A549 (cell line): ENCODE measurements at regions not wholly inside any gene's neighbourhood (a gene's known extent, or its start where the extent isn't known, plus 50 kb on each side); places are given as distances from the start of the nearest gene placed in this dataset.

Source experiments
- ATAC-seq, 2 experiments: fragments of 200-7000 bp in 1 of 2; fragments of >200 bp in 1 of 2; cut with Nextera tagmentation in 1 of 2; cut with Tn5 transposase in 1 of 2; 3 replicates each; pipeline versions ENCODE4 v1.8.0 to v1.9.1; 2018 to 2020; ENCODE audit warnings: mild to moderate bottlenecking in 1 of 2, moderate library complexity in 1 of 2
- CTCF ChIA-PET: fragments of 300-600 bp; sonication (Branson Sonifier 250); formaldehyde crosslinking; extraction: SDS; loops from one replicate; lab custom pipeline; 2021; ENCODE audit warnings: antibody characterized with exemption, inconsistent platforms; lab: Yijun Ruan, JAX
- POLR2A ChIA-PET: fragments of 350-600 bp; formaldehyde crosslinking; extraction: SDS; loops from one replicate; lab custom pipeline; 2021; ENCODE audit warnings: antibody characterized with exemption, inconsistent platforms; lab: Yijun Ruan, JAX
- DNase-seq, 2 experiments: peaks; one replicate each; pipeline versions ENCODE4 v3.0.0 to v3.0.0-alpha.2; 2011 to 2016; ENCODE audit warnings: low read depth in 1 of 2, low spot score in 1 of 2
- FAIRE-seq: peaks from 2 replicates; lab custom pipeline; 2011; peaks lifted over from hg19 to GRCh38; lab: Jason Lieb, UNC
- H3K27ac ChIP-seq, 2 experiments: fragments of >200 bp; sonication (Bioruptor Twin); formaldehyde crosslinking; 3 replicates each; pipeline ENCODE4 v1.5.1; 2016 to 2017
- H3K4me1 ChIP-seq: fragments of >200 bp; sonication (Bioruptor Twin); formaldehyde crosslinking; 3 replicates; pipeline ENCODE4 v1.6.1; 2016
- H3K4me2 ChIP-seq: fragments of >200 bp; sonication (Bioruptor Twin); formaldehyde crosslinking; 3 replicates; pipeline ENCODE4 v1.6.1; 2016
- H3K4me3 ChIP-seq: fragments of >200 bp; sonication (Bioruptor Twin); formaldehyde crosslinking; 3 replicates; pipeline ENCODE4 v1.5.1; 2016
- H3K9me3 ChIP-seq: fragments of >200 bp; sonication (Bioruptor Twin); formaldehyde crosslinking; 3 replicates; pipeline ENCODE4 v1.6.1; 2016
- BHLHE40 ChIP-seq: IDR thresholded peaks from 2 replicates; pipeline ENCODE4 v1.6.1; 2012; ENCODE audit warnings: low read depth, low read length, inconsistent platforms
- CBX8 ChIP-seq: fragments of 200-600 bp; sonication (generic); IDR thresholded peaks from 2 replicates; pipeline ENCODE4 v1.6.1; 2016
- CHD4 ChIP-seq: fragments of 200-600 bp; sonication (generic); IDR thresholded peaks from 2 replicates; pipeline ENCODE4 v1.6.1; 2016; ENCODE audit warnings: antibody characterized with exemption, mild to moderate bottlenecking, borderline replicate concordance
- EHMT2 ChIP-seq: fragments of 200-600 bp; sonication (generic); IDR thresholded peaks from 2 replicates; pipeline ENCODE4 v1.6.1; 2016; ENCODE audit warnings: antibody characterized with exemption, low read depth, mild to moderate bottlenecking, moderate library complexity
- EP300 ChIP-seq, 2 experiments: fragments of >200 bp; sonication (Bioruptor Twin); formaldehyde crosslinking; IDR thresholded peaks; 2 replicates in 1 of 2; 3 replicates in 1 of 2; pipeline ENCODE4 v1.6.1; 2016 to 2017
- FOXS1 ChIP-seq: fragments of 250-450 bp; sonication (Bioruptor Pico); IDR thresholded peaks from 2 replicates; pipeline ENCODE4 v1.5.0; 2020; ENCODE audit warnings: mild to moderate bottlenecking, moderate library complexity
- HOXA7 ChIP-seq: fragments of 250-450 bp; sonication (Bioruptor Pico); IDR thresholded peaks from 2 replicates; pipeline ENCODE4 v1.5.0; 2020; ENCODE audit warnings: mild to moderate bottlenecking, moderate library complexity
- HOXB5 ChIP-seq: fragments of 250-450 bp; sonication (Bioruptor Pico); IDR thresholded peaks from 2 replicates; pipeline ENCODE4 v1.5.0; 2020; ENCODE audit warnings: mild to moderate bottlenecking, moderate library complexity
- JUNB ChIP-seq: fragments of >200 bp; sonication (Bioruptor Twin); formaldehyde crosslinking; IDR thresholded peaks from 2 replicates; pipeline ENCODE4 v1.6.1; 2016
- KDM1A ChIP-seq: fragments of 200-600 bp; sonication (generic); IDR thresholded peaks from 2 replicates; pipeline ENCODE4 v1.6.1; 2016; ENCODE audit warnings: low read depth, mild to moderate bottlenecking
- KDM5A ChIP-seq: fragments of 200-600 bp; sonication (generic); IDR thresholded peaks from 2 replicates; pipeline ENCODE4 v1.6.1; 2016; ENCODE audit warnings: antibody characterized with exemption, mild to moderate bottlenecking
- MAFK ChIP-seq: fragments of 450-650 bp; IDR thresholded peaks from 2 replicates; pipeline ENCODE4 v1.6.1; 2014; ENCODE audit not compliant: partially characterized antibody
- MAZ ChIP-seq: fragments of 150-350 bp; IDR thresholded peaks from 2 replicates; pipeline ENCODE4 v1.6.1; 2014; ENCODE audit warnings: antibody characterized with exemption, low read depth, low read length, borderline replicate concordance
- MYC ChIP-seq: IDR thresholded peaks from 2 replicates; pipeline ENCODE4 v1.6.1; 2012; ENCODE audit warnings: mild to moderate bottlenecking, inconsistent platforms, low read length, improper control_type of control experiment, borderline replicate concordance
- NFE2L2 ChIP-seq: fragments of 150-350 bp; conservative IDR thresholded peaks from 2 replicates; pipeline ENCODE4 v1.6.1; 2014; ENCODE audit warnings: low read length
- NPAS2 ChIP-seq: fragments of 250-450 bp; sonication (Bioruptor Pico); IDR thresholded peaks from 2 replicates; pipeline ENCODE4 v1.8.0; 2022; ENCODE audit warnings: mild to moderate bottlenecking, moderate library complexity, borderline replicate concordance
- POLR2A ChIP-seq: IDR thresholded peaks from 2 replicates; pipeline ENCODE4 v1.6.1; 2012; ENCODE audit warnings: mild to moderate bottlenecking, low read length
- POLR2AphosphoS2 ChIP-seq: conservative IDR thresholded peaks from 2 replicates; pipeline ENCODE4 v1.6.1; 2012; ENCODE audit warnings: low read length, improper control_type of control experiment, inconsistent platforms
- RAD21 ChIP-seq, 2 experiments: fragments of >200 bp in 1 of 2; sonication (Bioruptor Twin) in 1 of 2; formaldehyde crosslinking in 1 of 2; IDR thresholded peaks in 1 of 2; conservative IDR thresholded peaks in 1 of 2; 2 replicates in 1 of 2; 3 replicates in 1 of 2; pipeline ENCODE4 v1.6.1; 2012 to 2018; ENCODE audit warnings: inconsistent platforms in 1 of 2
- RARB ChIP-seq: fragments of 250-450 bp; sonication (Bioruptor Pico); IDR thresholded peaks from 2 replicates; pipeline ENCODE4 v1.8.0; 2021; ENCODE audit warnings: mild to moderate bottlenecking, moderate library complexity
- RCOR1 ChIP-seq: fragments of 150-350 bp; IDR thresholded peaks from 2 replicates; pipeline ENCODE4 v1.6.1; 2014; ENCODE audit warnings: antibody characterized with exemption, low read length, low read depth
- RFX5 ChIP-seq: fragments of 450-650 bp; IDR thresholded peaks from 2 replicates; pipeline ENCODE4 v1.7.1; 2014; ENCODE audit warnings: antibody characterized with exemption, mild to moderate bottlenecking, moderate library complexity
- SMC3 ChIP-seq: fragments of >200 bp; sonication (Bioruptor Twin); formaldehyde crosslinking; IDR thresholded peaks from 3 replicates; pipeline ENCODE4 v1.6.1; 2018; ENCODE audit warnings: inconsistent platforms
- SREBF2 ChIP-seq: fragments of 450-650 bp; IDR thresholded peaks from 2 replicates; pipeline ENCODE4 v1.6.1; 2014; ENCODE audit warnings: mild to moderate bottlenecking, moderate library complexity
- TP53 ChIP-seq: fragments of 250-450 bp; sonication (Bioruptor Pico); IDR thresholded peaks from 2 replicates; pipeline ENCODE4 v1.5.0; 2021; ENCODE audit warnings: mild to moderate bottlenecking, moderate library complexity
- ZC3H11A ChIP-seq: fragments of 450-650 bp; IDR thresholded peaks from 2 replicates; pipeline ENCODE4 v1.6.1; 2014; ENCODE audit warnings: antibody characterized with exemption, mild to moderate bottlenecking
- ZSCAN20 ChIP-seq: fragments of 250-450 bp; sonication (Bioruptor Pico); IDR thresholded peaks from 2 replicates; pipeline ENCODE4 v1.8.0; 2022; ENCODE audit warnings: mild to moderate bottlenecking, moderate library complexity
- WGBS: methylation state at CpG from one replicate; pipeline ENCODE4 v1.1.6; 2017; ENCODE audit errors: missing lambda C conversion rate; 5-methylcytosine and 5-hydroxymethylcytosine counted together
- TF ChIP-seq, protein P1 (sequence below): fragments of 150-350 bp; IDR thresholded peaks from 2 replicates; pipeline ENCODE4 v1.6.1; 2014; ENCODE audit warnings: low read depth, mild to moderate bottlenecking, low read length
- TF ChIP-seq, protein P2 (sequence below): fragments of >200 bp; sonication (Bioruptor Twin); formaldehyde crosslinking; IDR thresholded peaks from 3 replicates; pipeline ENCODE4 v1.6.1; 2016
- TF ChIP-seq, protein P3 (sequence below): IDR thresholded peaks from 2 replicates; pipeline ENCODE4 v1.6.1; 2012
- TF ChIP-seq, protein P4 (sequence below): fragments of 250-450 bp; sonication (Bioruptor Pico); IDR thresholded peaks from 2 replicates; pipeline ENCODE4 v1.5.0; 2021; ENCODE audit warnings: mild to moderate bottlenecking, moderate library complexity, borderline replicate concordance
- TF ChIP-seq, protein P5 (sequence below): fragments of >200 bp; sonication (Bioruptor Twin); formaldehyde crosslinking; IDR thresholded peaks from 3 replicates; pipeline ENCODE4 v1.5.1; 2016
- TF ChIP-seq, protein P6 (sequence below): fragments of 250-450 bp; sonication (Bioruptor Pico); IDR thresholded peaks from 2 replicates; pipeline ENCODE4 v1.5.0; 2020; ENCODE audit warnings: low read depth, mild to moderate bottlenecking, moderate library complexity
- TF ChIP-seq, protein P7 (sequence below): fragments of >200 bp; sonication (Bioruptor Twin); formaldehyde crosslinking; IDR thresholded peaks from 2 replicates; pipeline ENCODE4 v1.6.1; 2016

DNA sequence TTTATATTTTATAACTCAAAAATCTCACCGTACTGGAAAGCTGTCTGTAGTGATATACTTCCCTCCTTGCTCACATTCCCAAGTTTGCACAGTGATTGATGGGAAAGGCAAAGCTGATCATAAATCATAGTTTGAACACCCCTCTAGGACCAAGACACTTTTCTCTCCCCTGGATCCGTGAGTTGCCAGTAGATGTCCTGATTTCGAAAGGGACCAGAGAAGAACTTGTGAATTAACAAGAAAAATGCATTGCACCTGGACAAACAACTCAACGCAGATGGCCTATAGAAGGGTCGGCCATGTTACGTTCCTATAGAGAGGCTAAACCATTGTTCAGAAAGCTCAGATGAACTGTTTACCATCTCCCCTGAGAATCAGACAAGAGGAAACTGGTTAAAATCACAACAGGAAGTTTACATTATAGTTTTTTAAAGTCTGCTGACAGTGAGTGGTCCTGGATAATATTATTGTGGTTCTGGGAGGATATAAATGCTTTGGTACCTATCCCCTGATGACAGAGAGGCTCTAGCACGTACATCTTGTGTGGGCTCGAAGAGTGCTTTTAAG, 124.0 kb upstream of the SLC45A1 start:
- FAIRE-seq = no peak
- ChIA-PET POLR2A (interaction anchor here (1.3 kb wide), 1 partner anchor 168 kb away, joined by 3 read pairs; the partner anchor contains the start of gene ERRFI1), CTCF (interaction anchor here (1.2 to 2.3 kb wide), 4 partner anchors 18 to 120 kb away, joined by 3 to 10 read pairs (median 4); no protein-coding TSS in a partner anchor)
- Histone ChIP-seq H3K9me3 (no peaks in the 10 kb centered on the region), H3K27ac (peak overlapping the region; percentile 95 to 98), H3K4me2 (peak overlapping the region; percentile 71), H3K4me1 (peaks cover 60% of the 10 kb centered on the region), H3K4me3 (no peak overlapping the region)
- ATAC-seq = peak in 1 of 2 experiments; percentile 18; a peak in 3 of 6 replicates
- DNase-seq = peak in 1 of 2 experiments; percentile 45
- WGBS = 49% methylated on average over 8 of the region's 8 CpGs
- TF ChIP-seq NPAS2 (CRISPR knock-in tag) = no peak
- TF ChIP-seq BHLHE40 = no peak
- TF ChIP-seq, protein P1, sequence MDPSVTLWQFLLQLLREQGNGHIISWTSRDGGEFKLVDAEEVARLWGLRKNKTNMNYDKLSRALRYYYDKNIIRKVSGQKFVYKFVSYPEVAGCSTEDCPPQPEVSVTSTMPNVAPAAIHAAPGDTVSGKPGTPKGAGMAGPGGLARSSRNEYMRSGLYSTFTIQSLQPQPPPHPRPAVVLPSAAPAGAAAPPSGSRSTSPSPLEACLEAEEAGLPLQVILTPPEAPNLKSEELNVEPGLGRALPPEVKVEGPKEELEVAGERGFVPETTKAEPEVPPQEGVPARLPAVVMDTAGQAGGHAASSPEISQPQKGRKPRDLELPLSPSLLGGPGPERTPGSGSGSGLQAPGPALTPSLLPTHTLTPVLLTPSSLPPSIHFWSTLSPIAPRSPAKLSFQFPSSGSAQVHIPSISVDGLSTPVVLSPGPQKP = no peak
- TF ChIP-seq CHD4 = no peak
- TF ChIP-seq ZC3H11A = no peak
- TF ChIP-seq, protein P2, sequence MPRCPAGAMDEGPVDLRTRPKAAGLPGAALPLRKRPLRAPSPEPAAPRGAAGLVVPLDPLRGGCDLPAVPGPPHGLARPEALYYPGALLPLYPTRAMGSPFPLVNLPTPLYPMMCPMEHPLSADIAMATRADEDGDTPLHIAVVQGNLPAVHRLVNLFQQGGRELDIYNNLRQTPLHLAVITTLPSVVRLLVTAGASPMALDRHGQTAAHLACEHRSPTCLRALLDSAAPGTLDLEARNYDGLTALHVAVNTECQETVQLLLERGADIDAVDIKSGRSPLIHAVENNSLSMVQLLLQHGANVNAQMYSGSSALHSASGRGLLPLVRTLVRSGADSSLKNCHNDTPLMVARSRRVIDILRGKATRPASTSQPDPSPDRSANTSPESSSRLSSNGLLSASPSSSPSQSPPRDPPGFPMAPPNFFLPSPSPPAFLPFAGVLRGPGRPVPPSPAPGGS = no peak
- TF ChIP-seq RAD21 (conservative IDR thresholded peaks at IDR 0.05 in 1 of 2, IDR thresholded peaks at IDR 0.05 in 1 of 2) = no peak
- TF ChIP-seq RCOR1 = no peak
- no peak for TF ChIP-seq POLR2A
- TF ChIP-seq RARB (CRISPR knock-in tag) = no peak
- TF ChIP-seq CBX8 = no peak
- TF ChIP-seq TP53 (CRISPR knock-in tag) = 0 out of 2 replicates have a peak, but pooled peaks have one; percentile 54
- no peak for TF ChIP-seq RFX5
- no peak for TF ChIP-seq JUNB
- TF ChIP-seq MAZ = no peak
- TF ChIP-seq EHMT2 = no peak
- no peak for TF ChIP-seq KDM1A
- no peak for TF ChIP-seq NFE2L2
- TF ChIP-seq MYC = no peak
- TF ChIP-seq, protein P3, sequence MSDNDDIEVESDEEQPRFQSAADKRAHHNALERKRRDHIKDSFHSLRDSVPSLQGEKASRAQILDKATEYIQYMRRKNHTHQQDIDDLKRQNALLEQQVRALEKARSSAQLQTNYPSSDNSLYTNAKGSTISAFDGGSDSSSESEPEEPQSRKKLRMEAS = no peak
- 0 out of 2 replicates have a peak, but pooled peaks have one; percentile 23 for TF ChIP-seq HOXA7 (CRISPR knock-in tag)
- TF ChIP-seq FOXS1 (CRISPR knock-in tag) = no peak
- TF ChIP-seq EP300 (IDR thresholded peaks at IDR 0.05) = no peak
- no peak for TF ChIP-seq POLR2AphosphoS2
- TF ChIP-seq, protein P4, sequence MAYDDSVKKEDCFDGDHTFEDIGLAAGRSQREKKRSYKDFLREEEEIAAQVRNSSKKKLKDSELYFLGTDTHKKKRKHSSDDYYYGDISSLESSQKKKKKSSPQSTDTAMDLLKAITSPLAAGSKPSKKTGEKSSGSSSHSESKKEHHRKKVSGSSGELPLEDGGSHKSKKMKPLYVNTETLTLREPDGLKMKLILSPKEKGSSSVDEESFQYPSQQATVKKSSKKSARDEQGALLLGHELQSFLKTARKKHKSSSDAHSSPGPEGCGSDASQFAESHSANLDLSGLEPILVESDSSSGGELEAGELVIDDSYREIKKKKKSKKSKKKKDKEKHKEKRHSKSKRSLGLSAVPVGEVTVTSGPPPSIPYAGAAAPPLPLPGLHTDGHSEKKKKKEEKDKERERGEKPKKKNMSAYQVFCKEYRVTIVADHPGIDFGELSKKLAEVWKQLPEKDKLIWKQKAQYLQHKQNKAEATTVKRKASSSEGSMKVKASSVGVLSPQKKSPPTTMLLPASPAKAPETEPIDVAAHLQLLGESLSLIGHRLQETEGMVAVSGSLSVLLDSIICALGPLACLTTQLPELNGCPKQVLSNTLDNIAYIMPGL (CRISPR knock-in tag) = no peak
- TF ChIP-seq HOXB5 = no peak
- TF ChIP-seq, protein P5, sequence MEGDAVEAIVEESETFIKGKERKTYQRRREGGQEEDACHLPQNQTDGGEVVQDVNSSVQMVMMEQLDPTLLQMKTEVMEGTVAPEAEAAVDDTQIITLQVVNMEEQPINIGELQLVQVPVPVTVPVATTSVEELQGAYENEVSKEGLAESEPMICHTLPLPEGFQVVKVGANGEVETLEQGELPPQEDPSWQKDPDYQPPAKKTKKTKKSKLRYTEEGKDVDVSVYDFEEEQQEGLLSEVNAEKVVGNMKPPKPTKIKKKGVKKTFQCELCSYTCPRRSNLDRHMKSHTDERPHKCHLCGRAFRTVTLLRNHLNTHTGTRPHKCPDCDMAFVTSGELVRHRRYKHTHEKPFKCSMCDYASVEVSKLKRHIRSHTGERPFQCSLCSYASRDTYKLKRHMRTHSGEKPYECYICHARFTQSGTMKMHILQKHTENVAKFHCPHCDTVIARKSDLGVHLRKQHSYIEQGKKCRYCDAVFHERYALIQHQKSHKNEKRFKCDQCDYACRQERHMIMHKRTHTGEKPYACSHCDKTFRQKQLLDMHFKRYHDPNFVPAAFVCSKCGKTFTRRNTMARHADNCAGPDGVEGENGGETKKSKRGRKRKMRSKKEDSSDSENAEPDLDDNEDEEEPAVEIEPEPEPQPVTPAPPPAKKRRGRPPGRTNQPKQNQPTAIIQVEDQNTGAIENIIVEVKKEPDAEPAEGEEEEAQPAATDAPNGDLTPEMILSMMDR = no peak
- no peak for TF ChIP-seq MAFK
- TF ChIP-seq SREBF2 = no peak
- 0 out of 2 replicates have a peak, but pooled peaks have one; percentile 57 for TF ChIP-seq ZSCAN20 (CRISPR knock-in tag)
- TF ChIP-seq, protein P6, sequence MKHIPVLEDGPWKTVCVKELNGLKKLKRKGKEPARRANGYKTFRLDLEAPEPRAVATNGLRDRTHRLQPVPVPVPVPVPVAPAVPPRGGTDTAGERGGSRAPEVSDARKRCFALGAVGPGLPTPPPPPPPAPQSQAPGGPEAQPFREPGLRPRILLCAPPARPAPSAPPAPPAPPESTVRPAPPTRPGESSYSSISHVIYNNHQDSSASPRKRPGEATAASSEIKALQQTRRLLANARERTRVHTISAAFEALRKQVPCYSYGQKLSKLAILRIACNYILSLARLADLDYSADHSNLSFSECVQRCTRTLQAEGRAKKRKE (CRISPR knock-in tag) = no peak
- no peak for TF ChIP-seq SMC3
- TF ChIP-seq KDM5A = no peak
- TF ChIP-seq, protein P7, sequence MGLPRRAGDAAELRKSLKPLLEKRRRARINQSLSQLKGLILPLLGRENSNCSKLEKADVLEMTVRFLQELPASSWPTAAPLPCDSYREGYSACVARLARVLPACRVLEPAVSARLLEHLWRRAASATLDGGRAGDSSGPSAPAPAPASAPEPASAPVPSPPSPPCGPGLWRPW = no peak
